GDM1 (cell line): ENCODE measurements at regions not wholly inside any gene's neighbourhood (a gene's known extent, or its start where the extent isn't known, plus 50 kb on each side); places are given as distances from the start of the nearest gene placed in this dataset.
"Not testable (repeated sequence)": the region's sequence is repeated elsewhere in the genome, so short reads cannot be mapped to it uniquely, and the experiment has no call there.

Experiments
- DNase-seq: peaks from one replicate; lab custom pipeline; 2025; lab: John Stamatoyannopoulos, UW

- DNase-seq, result no peak
These were observed 941.3 kb upstream of the NXPH2 start for GRCh38 chr2:139721411-139721995.

- DNase-seq, result no peak
These were observed 939.9 kb upstream of the NXPH2 start for GRCh38 chr2:139720056-139720455.

GRCh38 chr2:139704606-139705005 lies 924.4 kb upstream of the NXPH2 start:
- DNase-seq, result no peak

- no peak for DNase-seq
These were observed 914.1 kb upstream of the NXPH2 start for GRCh38 chr2:139694327-139694726.

GRCh38 chr2:139686205-139686604 lies 906.0 kb upstream of the NXPH2 start:
- DNase-seq, result no peak

- DNase-seq, result no peak
These were observed 905.1 kb upstream of the NXPH2 start for GRCh38 chr2:139685090-139685983.

- DNase-seq, result no peak
These were observed 904.2 kb upstream of the NXPH2 start for GRCh38 chr2:139684286-139684860.

- DNase-seq, result no peak
These were observed 894.4 kb upstream of the NXPH2 start for GRCh38 chr2:139674577-139674976.

- not testable (repeated sequence) for DNase-seq
These were observed 893.3 kb upstream of the NXPH2 start for GRCh38 chr2:139673447-139673846.

- DNase-seq, result no peak
These were observed 889.5 kb upstream of the NXPH2 start for GRCh38 chr2:139669675-139670074.

GRCh38 chr2:139652385-139652784 lies 872.2 kb upstream of the NXPH2 start:
- DNase-seq, result no peak

- no peak for DNase-seq
These were observed 865.4 kb upstream of the NXPH2 start for GRCh38 chr2:139645617-139646016.

- DNase-seq, result no peak
These were observed 862.9 kb upstream of the NXPH2 start for GRCh38 chr2:139643139-139643538.

- no peak for DNase-seq
These were observed 851.8 kb upstream of the NXPH2 start for GRCh38 chr2:139631966-139632365.

GRCh38 chr2:139628931-139629330 lies 848.7 kb upstream of the NXPH2 start:
- no peak for DNase-seq

GRCh38 chr2:139626128-139626527 lies 845.9 kb upstream of the NXPH2 start:
- no peak for DNase-seq

- DNase-seq, result no peak
These were observed 842.5 kb upstream of the NXPH2 start for GRCh38 chr2:139622691-139623090.

GRCh38 chr2:139617747-139618146 lies 837.6 kb upstream of the NXPH2 start:
- DNase-seq, result no peak

- DNase-seq, result no peak
These were observed 833.1 kb upstream of the NXPH2 start for GRCh38 chr2:139613264-139613663.

GRCh38 chr2:139610512-139610911 lies 830.3 kb upstream of the NXPH2 start:
- no peak for DNase-seq

GRCh38 chr2:139609109-139609508 lies 828.9 kb upstream of the NXPH2 start:
- no peak for DNase-seq

GRCh38 chr2:139605668-139606067 lies 825.5 kb upstream of the NXPH2 start:
- DNase-seq, result no peak

- DNase-seq, result no peak
These were observed 820.0 kb upstream of the NXPH2 start for GRCh38 chr2:139600166-139600565.
